ENCODE measurements at regions not wholly inside any gene's neighbourhood (a gene's known extent, or its start where the extent isn't known, plus 50 kb on each side); places are given as distances from the start of the nearest gene placed in this dataset.

GRCh38 chr5:145307866-145308382 is 527.2 kb downstream of the PRELID2 start:
- no peak for TF ChIP-seq RARB (CRISPR knock-in tag; IDR thresholded peaks at IDR 0.05)
- TF ChIP-seq TSHZ2 (CRISPR knock-in tag; IDR thresholded peaks at IDR 0.05), result no peak
- TF ChIP-seq SNAI2 (CRISPR knock-in tag; IDR thresholded peaks at IDR 0.05), result no peak
- TF ChIP-seq ZNF565 (CRISPR knock-in tag; conservative IDR thresholded peaks at IDR 0.05; ENCODE audit: low read depth), result no peak
- no peak for TF ChIP-seq ZNF70 (CRISPR knock-in tag; IDR thresholded peaks at IDR 0.05)
- no peak for TF ChIP-seq OSR1 (CRISPR knock-in tag; IDR thresholded peaks at IDR 0.05)
- no peak for TF ChIP-seq ZFP30 (CRISPR knock-in tag; IDR thresholded peaks at IDR 0.05)
- TF ChIP-seq ZFP3 (CRISPR knock-in tag; IDR thresholded peaks at IDR 0.05), result no peak
- no peak for TF ChIP-seq TOX (CRISPR knock-in tag; IDR thresholded peaks at IDR 0.05; ENCODE audit: borderline replicate concordance)
- TF ChIP-seq ESRRG (CRISPR knock-in tag; IDR thresholded peaks at IDR 0.05), result no peak
- TF ChIP-seq ZNF8 (CRISPR knock-in tag; IDR thresholded peaks at IDR 0.05), result no peak
- no peak for TF ChIP-seq CSRNP3 (CRISPR knock-in tag; IDR thresholded peaks at IDR 0.05)
- no peak for TF ChIP-seq CREB5 (CRISPR knock-in tag; IDR thresholded peaks at IDR 0.05; ENCODE audit: low read depth)
- no peak for TF ChIP-seq ZC3H10 (CRISPR knock-in tag; IDR thresholded peaks at IDR 0.05)
- TF ChIP-seq PPARA (CRISPR knock-in tag; IDR thresholded peaks at IDR 0.05; ENCODE audit: borderline replicate concordance), result no peak
- TF ChIP-seq TCF4 (CRISPR knock-in tag; IDR thresholded peaks at IDR 0.05; ENCODE audit: borderline replicate concordance), result no peak
- no peak for TF ChIP-seq POU6F1 (CRISPR knock-in tag; IDR thresholded peaks at IDR 0.05; ENCODE audit: borderline replicate concordance, low read depth)
- TF ChIP-seq ARNTL (CRISPR knock-in tag; IDR thresholded peaks at IDR 0.05; ENCODE audit: borderline replicate concordance, low read depth), result no peak
- TF ChIP-seq PATZ1 (CRISPR knock-in tag; IDR thresholded peaks at IDR 0.05; ENCODE audit: borderline replicate concordance), result no peak
- no peak for TF ChIP-seq GLIS3 (CRISPR knock-in tag; IDR thresholded peaks at IDR 0.05)
- no peak for ATAC-seq

- TF ChIP-seq ISL1 (CRISPR knock-in tag; IDR thresholded peaks at IDR 0.05), result no peak
- no peak for TF ChIP-seq CREB5 (CRISPR knock-in tag; IDR thresholded peaks at IDR 0.05; ENCODE audit: low read depth)
- TF ChIP-seq ZFP3 (CRISPR knock-in tag; IDR thresholded peaks at IDR 0.05), result no peak
- no peak for TF ChIP-seq ZC3H10 (CRISPR knock-in tag; IDR thresholded peaks at IDR 0.05)
- TF ChIP-seq ZNF565 (CRISPR knock-in tag; conservative IDR thresholded peaks at IDR 0.05; ENCODE audit: low read depth), result no peak
- TF ChIP-seq SNAI2 (CRISPR knock-in tag; IDR thresholded peaks at IDR 0.05), result no peak
- no peak for TF ChIP-seq PATZ1 (CRISPR knock-in tag; IDR thresholded peaks at IDR 0.05; ENCODE audit: borderline replicate concordance)
- no peak for TF ChIP-seq GLIS3 (CRISPR knock-in tag; IDR thresholded peaks at IDR 0.05)
- TF ChIP-seq BACH2 (CRISPR knock-in tag; IDR thresholded peaks at IDR 0.05; ENCODE audit: borderline replicate concordance), result no peak
- TF ChIP-seq TSHZ2 (CRISPR knock-in tag; IDR thresholded peaks at IDR 0.05), result no peak
- TF ChIP-seq ESRRG (CRISPR knock-in tag; IDR thresholded peaks at IDR 0.05), result no peak
- no peak for TF ChIP-seq ZFP30 (CRISPR knock-in tag; IDR thresholded peaks at IDR 0.05)
- no peak for TF ChIP-seq RARB (CRISPR knock-in tag; IDR thresholded peaks at IDR 0.05)
- no peak for ATAC-seq
Measured at GRCh38 chr5:145295236-145295835, 539.8 kb downstream of the PRELID2 start.
